GM12891 (cell line): ENCODE measurements at regions not wholly inside any gene's neighbourhood (a gene's known extent, or its start where the extent isn't known, plus 50 kb on each side); places are given as distances from the start of the nearest gene placed in this dataset.

Experiments used
- PAX5 ChIP-seq: IDR thresholded peaks from 2 replicates; pipeline ENCODE4 v1.6.1; 2011; ENCODE audit warnings: low read length, moderate library complexity, mild to moderate bottlenecking; ENCODE audit not compliant: insufficient read depth, severe bottlenecking
- POLR2AphosphoS5 ChIP-seq: IDR thresholded peaks from 2 replicates; pipeline ENCODE4 v1.6.1; 2011; ENCODE audit warnings: low read depth, low read length, control low read depth
- TAF1 ChIP-seq: IDR thresholded peaks from 2 replicates; pipeline ENCODE4 v1.6.1; 2011; ENCODE audit warnings: low read depth, low read length, control low read depth

DNA sequence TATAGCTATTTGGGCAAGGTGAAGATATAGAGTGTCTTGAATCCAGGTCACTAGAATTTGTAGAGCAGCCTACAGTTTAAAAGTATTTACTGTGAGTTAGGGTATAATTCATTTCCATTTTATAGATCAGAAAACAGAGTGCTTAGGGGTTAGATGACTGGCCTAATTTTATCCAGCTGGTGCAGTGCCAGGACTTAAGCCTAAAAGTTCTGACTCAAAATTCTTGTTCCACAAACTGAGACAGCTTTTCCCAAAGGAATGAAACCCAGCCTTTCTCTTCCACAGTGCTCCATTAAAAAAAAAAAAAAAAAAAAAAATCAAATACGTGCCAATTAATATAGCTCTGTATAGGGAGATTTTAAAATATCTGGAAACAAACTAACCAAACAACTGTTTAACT lies 441.0 kb upstream of the MARCKS start:
- TF ChIP-seq POLR2AphosphoS5 (no peak), TAF1 (no peak), PAX5 (no peak)
